ENCODE measurements at regions not wholly inside any gene's neighbourhood (a gene's known extent, or its start where the extent isn't known, plus 50 kb on each side); places are given as distances from the start of the nearest gene placed in this dataset.

- H3K4me3 ChIP-seq (replicated peaks in 1 of 3; ENCODE audit: insufficient read depth in 1 of 3, low read depth in 1 of 3, low read length in 3 of 3) = no peak overlapping the region
- intact Hi-C loops (cut with micrococcal nuclease) (no loop called here), dilution Hi-C loops (cut with MboI; ENCODE audit: extremely low pct_ligation_motif_present, low sequenced_read_pairs) (no loop called here)
- no peaks in the 10 kb centered on the region for H4K20me1 ChIP-seq (replicated peaks; ENCODE audit: control insufficient read depth, extremely low read depth, insufficient read depth, low read length)
- H3K36me3 ChIP-seq (ENCODE audit: control insufficient read depth in 2 of 2, extremely low read depth in 1 of 2, insufficient read depth in 2 of 2, low read length in 2 of 2) = no peaks in the 10 kb centered on the region
- H3K27ac ChIP-seq (ENCODE audit: insufficient read depth, low read depth, low read length) = no peak overlapping the region
- FAIRE-seq (no peak), DNase-seq (ENCODE audit: low read depth, low spot score) (no peak)
- H3K4me2 ChIP-seq (ENCODE audit: insufficient read depth, low read length) = no peak overlapping the region
- TF ChIP-seq, protein P1, sequence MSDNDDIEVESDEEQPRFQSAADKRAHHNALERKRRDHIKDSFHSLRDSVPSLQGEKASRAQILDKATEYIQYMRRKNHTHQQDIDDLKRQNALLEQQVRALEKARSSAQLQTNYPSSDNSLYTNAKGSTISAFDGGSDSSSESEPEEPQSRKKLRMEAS (IDR thresholded peaks at IDR 0.05; ENCODE audit: insufficient read depth, insufficient read length) = no peak
- TF ChIP-seq POLR2AphosphoS5 (IDR thresholded peaks at IDR 0.05; ENCODE audit: insufficient read depth, low read depth, low read length) (no peak), JUN (IDR thresholded peaks at IDR 0.05; ENCODE audit: borderline replicate concordance, insufficient read depth, insufficient read length, low read depth) (no peak), GATA2 (IDR thresholded peaks at IDR 0.05; ENCODE audit: insufficient read depth, insufficient read length, low read depth, low read length) (no peak), POLR2A (IDR thresholded peaks at IDR 0.05; ENCODE audit: low read depth, low read length) (no peak), MYC (IDR thresholded peaks at IDR 0.05; ENCODE audit: low read depth, low read length) (no peak), FOS (IDR thresholded peaks at IDR 0.05; ENCODE audit: borderline replicate concordance, insufficient read depth, low read length) (no peak), EZH2 (IDR thresholded peaks at IDR 0.05; ENCODE audit: borderline replicate concordance, low read depth, low read length, severe bottlenecking) (no peak)
- TF ChIP-seq, protein P2, sequence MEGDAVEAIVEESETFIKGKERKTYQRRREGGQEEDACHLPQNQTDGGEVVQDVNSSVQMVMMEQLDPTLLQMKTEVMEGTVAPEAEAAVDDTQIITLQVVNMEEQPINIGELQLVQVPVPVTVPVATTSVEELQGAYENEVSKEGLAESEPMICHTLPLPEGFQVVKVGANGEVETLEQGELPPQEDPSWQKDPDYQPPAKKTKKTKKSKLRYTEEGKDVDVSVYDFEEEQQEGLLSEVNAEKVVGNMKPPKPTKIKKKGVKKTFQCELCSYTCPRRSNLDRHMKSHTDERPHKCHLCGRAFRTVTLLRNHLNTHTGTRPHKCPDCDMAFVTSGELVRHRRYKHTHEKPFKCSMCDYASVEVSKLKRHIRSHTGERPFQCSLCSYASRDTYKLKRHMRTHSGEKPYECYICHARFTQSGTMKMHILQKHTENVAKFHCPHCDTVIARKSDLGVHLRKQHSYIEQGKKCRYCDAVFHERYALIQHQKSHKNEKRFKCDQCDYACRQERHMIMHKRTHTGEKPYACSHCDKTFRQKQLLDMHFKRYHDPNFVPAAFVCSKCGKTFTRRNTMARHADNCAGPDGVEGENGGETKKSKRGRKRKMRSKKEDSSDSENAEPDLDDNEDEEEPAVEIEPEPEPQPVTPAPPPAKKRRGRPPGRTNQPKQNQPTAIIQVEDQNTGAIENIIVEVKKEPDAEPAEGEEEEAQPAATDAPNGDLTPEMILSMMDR (IDR thresholded peaks at IDR 0.05; ENCODE audit: extremely low read depth in 1 of 2, insufficient read depth in 1 of 2, low read depth in 1 of 2, low read length in 2 of 2) = no peak
- CTCF ChIA-PET = no interaction called here
- H3K9ac ChIP-seq (replicated peaks; ENCODE audit: extremely low read depth, insufficient read depth, low read length) = no peak overlapping the region
- POLR2A ChIA-PET = no interaction called here
- no peaks in the 10 kb centered on the region for H3K4me1 ChIP-seq (ENCODE audit: control insufficient read depth, extremely low read depth, insufficient read depth, low read length)
- no TSS peak for BruUV-seq (replicated peaks)
- no peaks in the 10 kb centered on the region for H3K27me3 ChIP-seq (ENCODE audit: control insufficient read depth in 2 of 2, insufficient read depth in 2 of 2, low read length in 2 of 2)
- H2AFZ ChIP-seq (ENCODE audit: low read depth, low read length) = no peak overlapping the region
- no peaks in the 10 kb centered on the region for H3K79me2 ChIP-seq (ENCODE audit: control insufficient read depth, insufficient read depth, low read length)
- no peaks in the 10 kb centered on the region for H3K9me1 ChIP-seq (replicated peaks; ENCODE audit: control insufficient read depth, extremely low read depth, insufficient read depth, low read length)
- no peaks in the 10 kb centered on the region for H3K9me3 ChIP-seq (replicated peaks; ENCODE audit: control insufficient read depth, insufficient read depth, low read length)
Observed at GRCh38 chr16:9212621-9213020, 121.2 kb downstream of the HAPSTR1 start.
